ENCODE measurements at regions not wholly inside any gene's neighbourhood (a gene's known extent, or its start where the extent isn't known, plus 50 kb on each side); places are given as distances from the start of the nearest gene placed in this dataset.

DNA sequence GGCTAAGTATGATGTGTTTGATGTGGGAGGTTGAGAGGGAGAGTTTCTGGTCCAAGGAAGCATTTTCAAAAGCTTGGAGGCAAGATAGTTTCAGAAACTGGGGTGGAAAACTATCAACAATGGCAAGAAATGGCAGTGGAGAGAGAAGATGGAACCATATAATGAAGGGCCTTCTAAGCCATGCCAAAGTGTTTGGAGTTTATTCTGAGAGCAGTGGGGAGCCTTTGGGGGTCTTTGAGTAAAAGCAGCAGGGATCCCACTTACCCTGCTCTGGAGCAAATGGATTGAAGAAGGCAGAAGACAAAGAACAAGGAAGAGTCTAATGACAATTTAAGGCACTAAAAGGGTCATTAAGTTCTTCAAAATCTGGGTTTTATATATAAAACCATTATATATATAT is 538.9 kb downstream of the UTRN start:
- TF ChIP-seq, protein P1, sequence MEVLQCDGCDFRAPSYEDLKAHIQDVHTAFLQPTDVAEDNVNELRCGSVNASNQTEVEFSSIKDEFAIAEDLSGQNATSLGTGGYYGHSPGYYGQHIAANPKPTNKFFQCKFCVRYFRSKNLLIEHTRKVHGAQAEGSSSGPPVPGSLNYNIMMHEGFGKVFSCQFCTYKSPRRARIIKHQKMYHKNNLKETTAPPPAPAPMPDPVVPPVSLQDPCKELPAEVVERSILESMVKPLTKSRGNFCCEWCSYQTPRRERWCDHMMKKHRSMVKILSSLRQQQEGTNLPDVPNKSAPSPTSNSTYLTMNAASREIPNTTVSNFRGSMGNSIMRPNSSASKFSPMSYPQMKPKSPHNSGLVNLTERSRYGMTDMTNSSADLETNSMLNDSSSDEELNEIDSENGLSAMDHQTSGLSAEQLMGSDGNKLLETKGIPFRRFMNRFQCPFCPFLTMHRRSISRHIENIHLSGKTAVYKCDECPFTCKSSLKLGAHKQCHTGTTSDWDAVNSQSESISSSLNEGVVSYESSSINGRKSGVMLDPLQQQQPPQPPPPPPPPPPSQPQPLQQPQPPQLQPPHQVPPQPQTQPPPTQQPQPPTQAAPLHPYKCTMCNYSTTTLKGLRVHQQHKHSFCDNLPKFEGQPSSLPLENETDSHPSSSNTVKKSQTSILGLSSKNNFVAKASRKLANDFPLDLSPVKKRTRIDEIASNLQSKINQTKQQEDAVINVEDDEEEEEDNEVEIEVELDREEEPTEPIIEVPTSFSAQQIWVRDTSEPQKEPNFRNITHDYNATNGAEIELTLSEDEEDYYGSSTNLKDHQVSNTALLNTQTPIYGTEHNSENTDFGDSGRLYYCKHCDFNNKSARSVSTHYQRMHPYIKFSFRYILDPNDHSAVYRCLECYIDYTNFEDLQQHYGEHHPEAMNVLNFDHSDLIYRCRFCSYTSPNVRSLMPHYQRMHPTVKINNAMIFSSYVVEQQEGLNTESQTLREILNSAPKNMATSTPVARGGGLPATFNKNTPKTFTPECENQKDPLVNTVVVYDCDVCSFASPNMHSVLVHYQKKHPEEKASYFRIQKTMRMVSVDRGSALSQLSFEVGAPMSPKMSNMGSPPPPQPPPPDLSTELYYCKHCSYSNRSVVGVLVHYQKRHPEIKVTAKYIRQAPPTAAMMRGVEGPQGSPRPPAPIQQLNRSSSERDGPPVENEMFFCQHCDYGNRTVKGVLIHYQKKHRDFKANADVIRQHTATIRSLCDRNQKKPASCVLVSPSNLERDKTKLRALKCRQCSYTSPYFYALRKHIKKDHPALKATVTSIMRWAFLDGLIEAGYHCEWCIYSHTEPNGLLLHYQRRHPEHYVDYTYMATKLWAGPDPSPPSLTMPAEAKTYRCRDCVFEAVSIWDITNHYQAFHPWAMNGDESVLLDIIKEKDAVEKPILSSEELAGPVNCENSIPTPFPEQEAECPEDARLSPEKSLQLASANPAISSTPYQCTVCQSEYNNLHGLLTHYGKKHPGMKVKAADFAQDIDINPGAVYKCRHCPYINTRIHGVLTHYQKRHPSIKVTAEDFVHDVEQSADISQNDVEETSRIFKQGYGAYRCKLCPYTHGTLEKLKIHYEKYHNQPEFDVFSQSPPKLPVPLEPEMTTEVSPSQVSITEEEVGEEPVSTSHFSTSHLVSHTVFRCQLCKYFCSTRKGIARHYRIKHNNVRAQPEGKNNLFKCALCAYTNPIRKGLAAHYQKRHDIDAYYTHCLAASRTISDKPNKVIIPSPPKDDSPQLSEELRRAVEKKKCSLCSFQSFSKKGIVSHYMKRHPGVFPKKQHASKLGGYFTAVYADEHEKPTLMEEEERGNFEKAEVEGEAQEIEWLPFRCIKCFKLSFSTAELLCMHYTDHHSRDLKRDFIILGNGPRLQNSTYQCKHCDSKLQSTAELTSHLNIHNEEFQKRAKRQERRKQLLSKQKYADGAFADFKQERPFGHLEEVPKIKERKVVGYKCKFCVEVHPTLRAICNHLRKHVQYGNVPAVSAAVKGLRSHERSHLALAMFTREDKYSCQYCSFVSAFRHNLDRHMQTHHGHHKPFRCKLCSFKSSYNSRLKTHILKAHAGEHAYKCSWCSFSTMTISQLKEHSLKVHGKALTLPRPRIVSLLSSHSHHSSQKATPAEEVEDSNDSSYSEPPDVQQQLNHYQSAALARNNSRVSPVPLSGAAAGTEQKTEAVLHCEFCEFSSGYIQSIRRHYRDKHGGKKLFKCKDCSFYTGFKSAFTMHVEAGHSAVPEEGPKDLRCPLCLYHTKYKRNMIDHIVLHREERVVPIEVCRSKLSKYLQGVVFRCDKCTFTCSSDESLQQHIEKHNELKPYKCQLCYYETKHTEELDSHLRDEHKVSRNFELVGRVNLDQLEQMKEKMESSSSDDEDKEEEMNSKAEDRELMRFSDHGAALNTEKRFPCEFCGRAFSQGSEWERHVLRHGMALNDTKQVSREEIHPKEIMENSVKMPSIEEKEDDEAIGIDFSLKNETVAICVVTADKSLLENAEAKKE (CRISPR knock-in tag; IDR thresholded peaks at IDR 0.05): no peak
- TF ChIP-seq POLR2AphosphoS5 (IDR thresholded peaks at IDR 0.05; ENCODE audit: low read depth): no peak
- no peak overlapping the region for H3K27ac ChIP-seq (ENCODE audit: low read depth)
- H3K4me3 ChIP-seq: no peak overlapping the region
- H3K27me3 Mint-ChIP-seq (ENCODE audit: insufficient read depth, low read depth, poor library complexity): no peaks in the 10 kb centered on the region
- DNase-seq (ENCODE audit: low spot score) (no peak), ATAC-seq (no peak)
- H3K4me1 ChIP-seq (ENCODE audit: insufficient read depth): peaks cover 1% of the 10 kb centered on the region
- no peaks in the 10 kb centered on the region for H3K9me2 ChIP-seq (ENCODE audit: insufficient read depth)
- no peaks in the 10 kb centered on the region for H3K27me3 ChIP-seq (ENCODE audit: insufficient read depth)
- H3K9me3 Mint-ChIP-seq: no peaks in the 10 kb centered on the region
- peaks cover 7% of the 10 kb centered on the region for H3K36me3 ChIP-seq (ENCODE audit: insufficient read depth)
- no peaks in the 10 kb centered on the region for H4K20me1 ChIP-seq (replicated peaks; ENCODE audit: insufficient read depth)
- no peaks in the 10 kb centered on the region for H3K79me2 ChIP-seq (replicated peaks; ENCODE audit: insufficient read depth)
- H3K36me3 Mint-ChIP-seq (ENCODE audit: low read depth): peaks cover 4% of the 10 kb centered on the region; the same call in 1 of the 3 replicates
- no peak overlapping the region for H3K4me2 ChIP-seq
- no peak overlapping the region for H2AFZ ChIP-seq
- peaks cover 5% of the 10 kb centered on the region; the same call in 2 of the 3 replicates for H3K4me1 Mint-ChIP-seq
- peak overlapping the region; percentile 24; the same call in 1 of the 2 replicates for H3K27ac Mint-ChIP-seq
- H3K4me3 Mint-ChIP-seq: no peak overlapping the region
- no peaks in the 10 kb centered on the region for H3F3A ChIP-seq (replicated peaks; ENCODE audit: low read depth)

DNA sequence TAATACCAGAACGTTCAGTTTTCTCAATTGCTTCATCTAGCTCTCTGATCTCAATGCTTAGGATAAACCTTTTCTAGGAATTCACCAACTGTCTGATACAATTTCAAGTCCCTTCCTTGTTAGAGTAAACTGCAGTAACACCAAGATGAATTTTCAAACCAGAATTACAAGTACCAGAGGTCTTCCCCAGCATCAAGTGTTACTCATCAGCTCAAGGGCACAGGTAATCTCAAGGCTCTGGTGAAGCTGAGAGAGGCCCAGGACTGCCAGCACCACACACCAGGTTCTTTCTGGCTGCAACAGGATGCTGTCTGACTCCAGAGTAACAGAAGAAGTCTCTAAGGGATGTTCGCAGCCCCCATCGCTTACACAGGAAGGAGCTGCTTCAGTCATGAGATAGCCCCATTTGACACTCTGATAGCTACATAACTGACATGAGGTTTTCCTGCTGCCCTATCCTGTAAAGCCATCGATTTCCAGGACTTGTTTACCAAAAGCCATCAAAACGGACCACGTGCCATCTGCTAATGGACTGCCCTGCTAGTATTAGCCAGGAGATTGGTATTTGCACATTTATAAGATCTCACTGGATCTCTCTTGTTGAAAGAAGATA is 549.4 kb downstream of the UTRN start:
- no peak for DNase-seq (ENCODE audit: low spot score)
- no peaks in the 10 kb centered on the region for H3K4me1 ChIP-seq (ENCODE audit: insufficient read depth)
- H4K20me1 ChIP-seq (replicated peaks; ENCODE audit: insufficient read depth): no peaks in the 10 kb centered on the region
- Mint-ChIP-seq H3K4me3 (no peak overlapping the region), H3K9me3 (no peaks in the 10 kb centered on the region), H3K36me3 (ENCODE audit: low read depth) (peaks cover 3% of the 10 kb centered on the region; the same call in 2 of the 3 replicates), H3K27ac (no peak overlapping the region), H3K27me3 (ENCODE audit: insufficient read depth, low read depth, poor library complexity) (peaks cover 2% of the 10 kb centered on the region), H3K4me1 (no peaks in the 10 kb centered on the region)
- TF ChIP-seq, protein P2, sequence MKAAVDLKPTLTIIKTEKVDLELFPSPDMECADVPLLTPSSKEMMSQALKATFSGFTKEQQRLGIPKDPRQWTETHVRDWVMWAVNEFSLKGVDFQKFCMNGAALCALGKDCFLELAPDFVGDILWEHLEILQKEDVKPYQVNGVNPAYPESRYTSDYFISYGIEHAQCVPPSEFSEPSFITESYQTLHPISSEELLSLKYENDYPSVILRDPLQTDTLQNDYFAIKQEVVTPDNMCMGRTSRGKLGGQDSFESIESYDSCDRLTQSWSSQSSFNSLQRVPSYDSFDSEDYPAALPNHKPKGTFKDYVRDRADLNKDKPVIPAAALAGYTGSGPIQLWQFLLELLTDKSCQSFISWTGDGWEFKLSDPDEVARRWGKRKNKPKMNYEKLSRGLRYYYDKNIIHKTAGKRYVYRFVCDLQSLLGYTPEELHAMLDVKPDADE (IDR thresholded peaks at IDR 0.05): no peak
- no peak for TF ChIP-seq NANOG (IDR thresholded peaks at IDR 0.05; ENCODE audit: borderline replicate concordance)
- H3K27ac ChIP-seq (ENCODE audit: low read depth): no peak overlapping the region
- H3K4me3 ChIP-seq: no peak overlapping the region
- H3K4me2 ChIP-seq: no peak overlapping the region
- no peak for ATAC-seq
- H3K27me3 ChIP-seq (ENCODE audit: insufficient read depth): no peaks in the 10 kb centered on the region
- no peaks in the 10 kb centered on the region for H3K79me2 ChIP-seq (replicated peaks; ENCODE audit: insufficient read depth)
- no peaks in the 10 kb centered on the region; the same call in 1 of the 2 replicates for H3K36me3 ChIP-seq (ENCODE audit: insufficient read depth)
- no peaks in the 10 kb centered on the region for H3F3A ChIP-seq (replicated peaks; ENCODE audit: low read depth)
- no peaks in the 10 kb centered on the region for H3K9me2 ChIP-seq (ENCODE audit: insufficient read depth)
- no peak overlapping the region for H2AFZ ChIP-seq

All from GM23338 (cell line).